ENCODE measurements at regions not wholly inside any gene's neighbourhood (a gene's known extent, or its start where the extent isn't known, plus 50 kb on each side); places are given as distances from the start of the nearest gene placed in this dataset.
"Not testable (repeated sequence)": the region's sequence is repeated elsewhere in the genome, so short reads cannot be mapped to it uniquely, and the experiment has no call there.

DNA sequence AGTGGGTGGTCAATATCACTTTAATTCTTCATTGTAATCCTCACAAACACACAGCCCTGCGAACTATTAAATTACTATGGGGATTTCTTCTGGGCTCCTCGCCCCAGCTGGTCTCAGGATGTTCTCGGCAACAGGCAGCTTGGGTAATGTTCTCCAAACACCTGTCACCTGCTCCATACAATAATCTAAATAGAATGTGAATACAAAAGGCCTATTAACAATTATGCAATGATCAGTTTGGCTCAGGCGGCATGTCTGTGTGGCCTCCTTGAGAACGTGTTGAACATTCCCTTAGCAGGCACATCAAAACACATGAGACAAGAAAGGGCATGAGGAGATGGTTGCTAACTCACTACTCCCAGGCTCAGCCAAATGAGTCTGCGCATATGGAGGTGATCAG, 158.6 kb upstream of the KBTBD8 start:
- H3K9me3 ChIP-seq (ENCODE audit: control insufficient read depth, insufficient read depth, low read length) = no peaks in the 10 kb centered on the region; the same call in 1 of the 2 replicates
- H3K27ac ChIP-seq (ENCODE audit: low read depth, low read length) = no peak overlapping the region
- H3K4me3 ChIP-seq (ENCODE audit: low read depth, low read length) = no peak overlapping the region
- peaks cover 2% of the 10 kb centered on the region for H3K27me3 ChIP-seq (ENCODE audit: control insufficient read depth, insufficient read depth, low read length)
- no peak for DNase-seq (ENCODE audit: low read depth, low spot score)
- CTCF ChIA-PET = no interaction called here
- POLR2A ChIA-PET = no interaction called here
- TF ChIP-seq, protein P1, sequence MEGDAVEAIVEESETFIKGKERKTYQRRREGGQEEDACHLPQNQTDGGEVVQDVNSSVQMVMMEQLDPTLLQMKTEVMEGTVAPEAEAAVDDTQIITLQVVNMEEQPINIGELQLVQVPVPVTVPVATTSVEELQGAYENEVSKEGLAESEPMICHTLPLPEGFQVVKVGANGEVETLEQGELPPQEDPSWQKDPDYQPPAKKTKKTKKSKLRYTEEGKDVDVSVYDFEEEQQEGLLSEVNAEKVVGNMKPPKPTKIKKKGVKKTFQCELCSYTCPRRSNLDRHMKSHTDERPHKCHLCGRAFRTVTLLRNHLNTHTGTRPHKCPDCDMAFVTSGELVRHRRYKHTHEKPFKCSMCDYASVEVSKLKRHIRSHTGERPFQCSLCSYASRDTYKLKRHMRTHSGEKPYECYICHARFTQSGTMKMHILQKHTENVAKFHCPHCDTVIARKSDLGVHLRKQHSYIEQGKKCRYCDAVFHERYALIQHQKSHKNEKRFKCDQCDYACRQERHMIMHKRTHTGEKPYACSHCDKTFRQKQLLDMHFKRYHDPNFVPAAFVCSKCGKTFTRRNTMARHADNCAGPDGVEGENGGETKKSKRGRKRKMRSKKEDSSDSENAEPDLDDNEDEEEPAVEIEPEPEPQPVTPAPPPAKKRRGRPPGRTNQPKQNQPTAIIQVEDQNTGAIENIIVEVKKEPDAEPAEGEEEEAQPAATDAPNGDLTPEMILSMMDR (IDR thresholded peaks at IDR 0.05; ENCODE audit: low read depth, low read length) = no peak

- CTCF ChIA-PET = not testable (repeated sequence)
These were observed 155.2 kb upstream of the KBTBD8 start for GRCh38 chr3:66842761-66843464.

GRCh38 chr3:66851894-66852613, 146.1 kb upstream of the KBTBD8 start:
- no peak overlapping the region for H3K4me3 ChIP-seq (ENCODE audit: low read depth, low read length)
- peaks cover 13% of the 10 kb centered on the region for H3K27me3 ChIP-seq (ENCODE audit: control insufficient read depth, insufficient read depth, low read length)
- POLR2A ChIA-PET = no interaction called here
- CTCF ChIA-PET = no interaction called here
- no peak overlapping the region for H3K27ac ChIP-seq (ENCODE audit: low read depth, low read length)
- no peaks in the 10 kb centered on the region for H3K9me3 ChIP-seq (ENCODE audit: control insufficient read depth, insufficient read depth, low read length)
- no peak for DNase-seq (ENCODE audit: low read depth, low spot score)
- TF ChIP-seq, protein P1 (IDR thresholded peaks at IDR 0.05; ENCODE audit: low read depth, low read length) = no peak

More at GRCh38 chr3:66842761-66843464, 155.2 kb upstream of the KBTBD8 start:
- H3K9me3 ChIP-seq (ENCODE audit: control insufficient read depth, insufficient read depth, low read length); H3K27ac ChIP-seq (ENCODE audit: low read depth, low read length); POLR2A ChIA-PET; DNase-seq (ENCODE audit: low read depth, low spot score); H3K27me3 ChIP-seq (ENCODE audit: control insufficient read depth, insufficient read depth, low read length); H3K4me3 ChIP-seq (ENCODE audit: low read depth, low read length): not testable (repeated sequence)

DNA sequence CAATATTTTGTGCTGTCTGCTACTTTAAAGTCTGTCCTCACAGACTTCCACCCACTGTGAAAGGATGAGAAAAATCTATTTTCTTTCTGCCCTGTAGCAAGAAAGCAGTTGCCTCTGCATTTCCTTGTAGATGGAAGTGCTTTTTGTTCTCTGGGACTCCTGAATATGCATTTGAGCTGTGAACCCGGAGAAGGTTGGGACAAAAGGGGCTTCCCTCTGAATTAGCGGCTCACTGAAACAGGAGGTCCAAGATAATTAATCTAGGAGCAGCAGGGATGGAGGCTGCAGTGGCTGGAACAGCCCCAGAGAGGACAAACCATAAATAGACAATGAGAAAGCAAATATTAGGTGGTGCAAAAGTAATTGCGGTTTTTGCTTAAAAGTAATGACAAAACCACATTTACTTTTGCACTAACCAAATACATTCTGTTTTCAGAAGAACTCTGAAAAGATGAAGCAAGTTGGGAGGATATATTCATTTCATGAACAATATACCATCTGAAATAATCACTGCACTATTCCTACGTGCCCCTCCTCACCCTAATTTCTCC, 143.4 kb upstream of the KBTBD8 start:
- no peak overlapping the region for H3K4me3 ChIP-seq (ENCODE audit: low read depth, low read length)
- TF ChIP-seq, protein P1 (IDR thresholded peaks at IDR 0.05; ENCODE audit: low read depth, low read length) = no peak
- no peaks in the 10 kb centered on the region for H3K9me3 ChIP-seq (ENCODE audit: control insufficient read depth, insufficient read depth, low read length)
- H3K27me3 ChIP-seq (ENCODE audit: control insufficient read depth, insufficient read depth, low read length) = peaks cover 13% of the 10 kb centered on the region
- H3K27ac ChIP-seq (ENCODE audit: low read depth, low read length) = no peak overlapping the region
- no peak for DNase-seq (ENCODE audit: low read depth, low spot score)
- ChIA-PET POLR2A (no interaction called here), CTCF (interaction anchor here (0.6 kb wide), 1 partner anchor 83 kb away, joined by 3 read pairs; no protein-coding TSS in a partner anchor)

- DNase-seq (ENCODE audit: low read depth, low spot score) = no peak
- ChIA-PET CTCF (no interaction called here), POLR2A (no interaction called here)
- Histone ChIP-seq H3K4me3 (ENCODE audit: low read depth, low read length) (no peak overlapping the region), H3K27me3 (ENCODE audit: control insufficient read depth, insufficient read depth, low read length) (peaks cover 13% of the 10 kb centered on the region), H3K9me3 (ENCODE audit: control insufficient read depth, insufficient read depth, low read length) (no peaks in the 10 kb centered on the region), H3K27ac (ENCODE audit: low read depth, low read length) (no peak overlapping the region)
- TF ChIP-seq, protein P1 (IDR thresholded peaks at IDR 0.05; ENCODE audit: low read depth, low read length) = no peak
These were observed 141.6 kb upstream of the KBTBD8 start for GRCh38 chr3:66856533-66856932.
